ENCODE measurements at regions not wholly inside any gene's neighbourhood (a gene's known extent, or its start where the extent isn't known, plus 50 kb on each side); places are given as distances from the start of the nearest gene placed in this dataset.
"Not testable (repeated sequence)": the region's sequence is repeated elsewhere in the genome, so short reads cannot be mapped to it uniquely, and the experiment has no call there.

DNA sequence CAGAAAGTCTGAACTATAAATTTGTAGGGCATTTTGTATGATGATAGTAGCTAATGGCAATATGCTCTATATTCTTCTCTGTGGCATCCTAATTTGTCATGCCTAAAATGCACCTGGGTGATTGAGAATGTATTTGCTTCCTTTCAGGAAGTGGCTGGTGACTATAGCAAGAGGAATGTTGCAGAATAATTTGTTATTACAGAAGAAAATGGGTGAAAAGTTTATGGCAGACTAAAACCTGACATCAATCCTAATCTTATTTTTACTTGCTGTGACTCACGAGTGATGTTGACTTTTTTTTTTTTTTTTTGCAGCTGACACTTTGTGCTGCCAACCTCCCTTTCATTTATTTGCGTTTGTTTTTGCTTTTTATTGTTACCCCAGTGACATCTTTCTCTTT lies 141.1 kb downstream of the MSL3 start:
- peak; percentile 53 for DNase-seq (ENCODE audit: low read depth)
- H3K4me3 ChIP-seq (ENCODE audit: control insufficient read depth, low read depth, low read length), result no peak overlapping the region
- TF ChIP-seq, protein P1, sequence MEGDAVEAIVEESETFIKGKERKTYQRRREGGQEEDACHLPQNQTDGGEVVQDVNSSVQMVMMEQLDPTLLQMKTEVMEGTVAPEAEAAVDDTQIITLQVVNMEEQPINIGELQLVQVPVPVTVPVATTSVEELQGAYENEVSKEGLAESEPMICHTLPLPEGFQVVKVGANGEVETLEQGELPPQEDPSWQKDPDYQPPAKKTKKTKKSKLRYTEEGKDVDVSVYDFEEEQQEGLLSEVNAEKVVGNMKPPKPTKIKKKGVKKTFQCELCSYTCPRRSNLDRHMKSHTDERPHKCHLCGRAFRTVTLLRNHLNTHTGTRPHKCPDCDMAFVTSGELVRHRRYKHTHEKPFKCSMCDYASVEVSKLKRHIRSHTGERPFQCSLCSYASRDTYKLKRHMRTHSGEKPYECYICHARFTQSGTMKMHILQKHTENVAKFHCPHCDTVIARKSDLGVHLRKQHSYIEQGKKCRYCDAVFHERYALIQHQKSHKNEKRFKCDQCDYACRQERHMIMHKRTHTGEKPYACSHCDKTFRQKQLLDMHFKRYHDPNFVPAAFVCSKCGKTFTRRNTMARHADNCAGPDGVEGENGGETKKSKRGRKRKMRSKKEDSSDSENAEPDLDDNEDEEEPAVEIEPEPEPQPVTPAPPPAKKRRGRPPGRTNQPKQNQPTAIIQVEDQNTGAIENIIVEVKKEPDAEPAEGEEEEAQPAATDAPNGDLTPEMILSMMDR (conservative IDR thresholded peaks at IDR 0.05; ENCODE audit: control insufficient read depth, insufficient read depth, low read depth, low read length), result no peak

DNA sequence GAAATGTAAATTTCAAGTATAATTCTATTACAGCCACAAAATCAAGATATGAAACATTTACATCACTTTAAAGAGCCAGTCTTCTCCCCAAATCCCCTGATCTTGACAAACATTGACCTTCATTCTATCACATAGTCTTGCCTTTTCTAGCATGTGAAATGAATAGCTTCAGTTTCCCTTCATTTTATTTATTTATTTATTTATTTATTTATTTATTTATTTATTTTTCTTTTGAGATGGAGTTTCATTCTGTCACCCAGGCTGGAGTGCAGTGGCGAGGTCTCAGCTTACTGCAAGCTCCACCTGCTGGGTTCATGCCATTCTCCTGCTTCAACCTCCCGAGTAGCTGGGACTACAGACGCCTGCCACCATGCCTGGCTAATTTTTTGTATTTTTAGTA lies 147.9 kb downstream of the MSL3 start:
- H3K4me3 ChIP-seq (ENCODE audit: control insufficient read depth, low read depth, low read length); DNase-seq (ENCODE audit: low read depth): not testable (repeated sequence)

- H3K4me3 ChIP-seq (ENCODE audit: control insufficient read depth, low read depth, low read length), result no peak overlapping the region
- TF ChIP-seq, protein P1 (conservative IDR thresholded peaks at IDR 0.05; ENCODE audit: control insufficient read depth, insufficient read depth, low read depth, low read length), result peak; percentile 56
- DNase-seq (ENCODE audit: low read depth), result peak; percentile 45
Observed at GRCh38 chrX:11908371-11908770, 150.3 kb downstream of the MSL3 start.

- DNase-seq (ENCODE audit: low read depth), result no peak
- no peak overlapping the region for H3K4me3 ChIP-seq (ENCODE audit: control insufficient read depth, low read depth, low read length)
- TF ChIP-seq, protein P1 (conservative IDR thresholded peaks at IDR 0.05; ENCODE audit: control insufficient read depth, insufficient read depth, low read depth, low read length), result no peak
Observed at GRCh38 chrX:11913001-11913400, 155.0 kb downstream of the MSL3 start.

- TF ChIP-seq, protein P1 (conservative IDR thresholded peaks at IDR 0.05; ENCODE audit: control insufficient read depth, insufficient read depth, low read depth, low read length), result no peak
- H3K4me3 ChIP-seq (ENCODE audit: control insufficient read depth, low read depth, low read length), result no peak overlapping the region
- DNase-seq (ENCODE audit: low read depth), result peak; percentile 5
Observed at GRCh38 chrX:11929476-11929875, 171.4 kb downstream of the MSL3 start.

DNA sequence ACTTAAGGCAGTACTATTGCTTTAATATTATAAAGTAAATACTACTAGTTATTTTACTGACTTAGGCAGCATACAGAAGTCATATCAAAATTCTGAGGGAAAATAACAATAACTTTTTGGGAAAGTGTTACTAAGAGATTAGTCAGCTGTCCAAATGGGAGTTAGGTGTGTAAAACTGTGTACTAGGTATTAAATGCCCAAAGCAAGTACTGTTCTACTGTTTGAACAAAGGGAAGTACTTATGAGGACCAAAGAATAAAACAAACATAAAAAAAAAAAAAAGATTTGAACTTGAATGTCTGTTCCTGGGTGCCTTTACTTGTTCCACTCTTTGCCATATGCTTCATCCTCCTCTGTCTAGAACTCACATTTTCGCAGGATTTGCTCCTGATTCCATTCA lies 174.4 kb downstream of the MSL3 start:
- no peak overlapping the region for H3K4me3 ChIP-seq (ENCODE audit: control insufficient read depth, low read depth, low read length)
- TF ChIP-seq, protein P1 (conservative IDR thresholded peaks at IDR 0.05; ENCODE audit: control insufficient read depth, insufficient read depth, low read depth, low read length), result no peak
- no peak for DNase-seq (ENCODE audit: low read depth)

DNA sequence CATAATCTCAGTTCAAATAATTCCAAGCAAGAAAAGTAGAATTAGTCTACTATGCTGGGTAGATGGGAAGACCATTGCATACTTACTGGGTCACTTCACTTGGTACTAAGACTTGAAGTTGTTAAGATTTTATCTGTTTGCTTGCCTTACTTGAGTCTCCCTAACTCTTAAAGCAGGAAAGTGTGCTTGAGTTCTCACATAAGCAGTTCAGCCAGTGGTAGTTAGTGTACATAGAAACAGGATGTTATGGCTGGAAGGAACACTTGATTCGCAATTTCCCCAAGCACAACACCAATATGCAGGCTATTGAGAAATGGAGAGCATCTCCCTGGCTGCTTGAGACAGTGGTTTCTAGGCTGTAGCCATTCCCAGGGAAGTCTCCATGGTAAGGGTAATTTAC lies 176.1 kb downstream of the MSL3 start:
- DNase-seq (ENCODE audit: low read depth), result no peak
- TF ChIP-seq, protein P1 (conservative IDR thresholded peaks at IDR 0.05; ENCODE audit: control insufficient read depth, insufficient read depth, low read depth, low read length), result no peak
- H3K4me3 ChIP-seq (ENCODE audit: control insufficient read depth, low read depth, low read length), result no peak overlapping the region
